ENCODE measurements at regions not wholly inside any gene's neighbourhood (a gene's known extent, or its start where the extent isn't known, plus 50 kb on each side); places are given as distances from the start of the nearest gene placed in this dataset.

DNA sequence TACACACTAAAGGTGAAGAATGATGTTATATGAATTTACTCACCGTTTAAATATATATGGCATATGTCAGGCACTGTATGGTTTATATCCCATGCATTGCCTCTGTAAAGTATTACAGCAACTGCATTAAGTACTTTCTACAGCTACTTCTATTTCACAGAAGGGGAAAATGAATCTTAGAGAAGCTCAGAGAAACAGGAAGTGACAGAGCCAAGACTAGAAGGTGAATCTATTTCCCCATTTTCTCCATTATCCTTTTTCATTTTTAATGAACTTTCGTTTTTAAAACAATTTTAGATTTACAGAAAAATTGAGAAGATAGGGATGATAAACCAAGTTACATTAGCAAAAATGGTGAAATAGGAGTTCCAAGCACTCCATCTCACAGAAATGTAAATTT is 863.3 kb downstream of the UQCRFS1 start:
- TF ChIP-seq, protein P1, sequence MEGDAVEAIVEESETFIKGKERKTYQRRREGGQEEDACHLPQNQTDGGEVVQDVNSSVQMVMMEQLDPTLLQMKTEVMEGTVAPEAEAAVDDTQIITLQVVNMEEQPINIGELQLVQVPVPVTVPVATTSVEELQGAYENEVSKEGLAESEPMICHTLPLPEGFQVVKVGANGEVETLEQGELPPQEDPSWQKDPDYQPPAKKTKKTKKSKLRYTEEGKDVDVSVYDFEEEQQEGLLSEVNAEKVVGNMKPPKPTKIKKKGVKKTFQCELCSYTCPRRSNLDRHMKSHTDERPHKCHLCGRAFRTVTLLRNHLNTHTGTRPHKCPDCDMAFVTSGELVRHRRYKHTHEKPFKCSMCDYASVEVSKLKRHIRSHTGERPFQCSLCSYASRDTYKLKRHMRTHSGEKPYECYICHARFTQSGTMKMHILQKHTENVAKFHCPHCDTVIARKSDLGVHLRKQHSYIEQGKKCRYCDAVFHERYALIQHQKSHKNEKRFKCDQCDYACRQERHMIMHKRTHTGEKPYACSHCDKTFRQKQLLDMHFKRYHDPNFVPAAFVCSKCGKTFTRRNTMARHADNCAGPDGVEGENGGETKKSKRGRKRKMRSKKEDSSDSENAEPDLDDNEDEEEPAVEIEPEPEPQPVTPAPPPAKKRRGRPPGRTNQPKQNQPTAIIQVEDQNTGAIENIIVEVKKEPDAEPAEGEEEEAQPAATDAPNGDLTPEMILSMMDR (IDR thresholded peaks at IDR 0.05) = no peak
- no peak for TF ChIP-seq POLR2A (IDR thresholded peaks at IDR 0.05)
